HG02798 (cell line): ENCODE measurements at regions not wholly inside any gene's neighbourhood (a gene's known extent, or its start where the extent isn't known, plus 50 kb on each side); places are given as distances from the start of the nearest gene placed in this dataset.

Source experiments
- ATAC-seq: cut with Tn5 transposase; IDR thresholded peaks from one replicate; pipeline ENCODE4 v1.9.1; 2021; ENCODE audit warnings: mild to moderate bottlenecking; ENCODE audit not compliant: unreplicated experiment, poor library complexity

- ATAC-seq, result no peak
These were observed 581.5 kb downstream of the FGF9 start for GRCh38 chr13:22252281-22252830.

GRCh38 chr13:22253107-22253506 lies 582.2 kb downstream of the FGF9 start:
- ATAC-seq, result no peak

GRCh38 chr13:22256111-22256639 lies 585.3 kb downstream of the FGF9 start:
- ATAC-seq, result no peak

- ATAC-seq, result no peak
These were observed 591.4 kb downstream of the FGF9 start for GRCh38 chr13:22262001-22262885.

DNA sequence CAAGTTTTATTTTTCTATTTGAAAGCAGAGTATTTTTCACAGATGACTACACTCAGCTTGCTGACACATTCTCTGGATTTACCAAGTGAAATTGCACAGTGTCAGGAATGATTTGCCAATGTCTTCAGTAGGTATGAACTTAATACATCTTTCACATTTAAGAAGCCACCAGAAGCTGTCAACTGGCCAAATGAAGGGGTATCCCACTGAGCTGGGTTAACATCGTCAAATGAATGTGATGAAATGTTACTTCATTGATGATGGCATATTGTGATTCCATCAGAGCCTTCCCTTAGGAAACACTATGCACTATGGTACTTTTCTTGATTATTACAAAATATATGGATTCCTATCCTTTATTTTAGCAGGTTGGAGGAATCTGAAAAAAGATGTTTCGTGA lies 592.3 kb downstream of the FGF9 start:
- no peak for ATAC-seq

DNA sequence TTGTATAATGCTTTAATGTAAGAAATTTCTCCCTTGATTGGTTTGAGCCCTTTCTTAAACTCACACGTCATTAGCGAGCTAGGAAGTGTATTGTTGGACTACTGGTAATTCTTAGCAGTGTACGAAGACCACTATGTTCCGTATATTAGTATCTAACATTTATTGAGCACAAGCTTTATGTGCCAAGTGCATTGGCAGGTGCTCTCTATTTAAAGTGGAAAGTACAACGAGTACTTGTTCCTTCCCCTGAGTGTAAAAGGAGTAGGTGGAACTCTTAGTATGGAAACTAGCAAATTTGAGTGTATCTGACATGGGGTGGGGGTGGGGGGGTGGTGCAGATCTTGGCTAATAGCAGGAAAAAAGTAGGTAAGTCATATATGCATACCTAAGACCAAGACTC lies 594.7 kb downstream of the FGF9 start:
- ATAC-seq, result no peak

DNA sequence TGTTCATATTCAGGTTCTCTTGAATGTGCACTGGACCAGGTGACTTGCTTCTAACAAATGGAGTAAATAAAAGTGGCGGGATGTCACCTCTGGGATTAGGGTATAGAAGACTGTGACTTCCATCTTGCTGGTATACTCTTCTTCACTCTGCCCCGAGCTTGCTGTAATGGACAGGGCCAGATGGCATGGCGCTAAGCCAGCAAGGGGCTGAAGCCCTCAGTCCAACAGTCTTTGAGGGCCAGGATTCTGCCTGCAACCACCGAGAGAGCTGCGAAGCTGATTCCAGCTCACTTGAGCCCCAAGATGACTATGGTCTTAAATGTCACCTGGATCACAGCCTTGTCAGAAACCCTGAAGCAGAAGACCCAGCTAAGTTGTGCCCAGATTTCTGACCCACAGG lies 600.0 kb downstream of the FGF9 start:
- ATAC-seq, result no peak

GRCh38 chr13:22271903-22272302 lies 601.0 kb downstream of the FGF9 start:
- ATAC-seq, result no peak

DNA sequence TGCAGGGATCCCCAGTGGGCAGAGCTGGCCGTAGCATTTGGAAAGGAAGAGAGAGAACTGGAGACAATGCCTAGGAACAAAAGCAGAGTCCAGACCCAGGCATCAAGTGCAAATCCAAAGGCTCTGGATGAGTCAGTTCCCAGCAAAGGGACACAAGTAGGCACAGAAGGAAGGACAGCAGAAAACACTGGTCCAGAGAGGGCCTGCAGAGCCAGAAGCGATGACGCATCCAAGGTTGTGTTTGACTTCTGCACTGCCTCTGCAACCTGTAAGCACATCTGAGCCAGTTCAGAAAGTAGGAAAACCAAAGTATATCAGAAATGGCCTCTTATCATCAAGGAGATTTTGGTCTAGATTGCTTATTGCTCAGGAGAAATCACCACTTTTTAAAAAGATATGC lies 604.5 kb downstream of the FGF9 start:
- ATAC-seq, result no peak

- ATAC-seq, result no peak
These were observed 605.7 kb downstream of the FGF9 start for GRCh38 chr13:22276616-22277015.

GRCh38 chr13:22278336-22278929 lies 607.6 kb downstream of the FGF9 start:
- peak; percentile 79 for ATAC-seq

GRCh38 chr13:22285867-22286266 lies 615.0 kb downstream of the FGF9 start:
- peak; percentile 59 for ATAC-seq

GRCh38 chr13:22286338-22286737 lies 615.5 kb downstream of the FGF9 start:
- ATAC-seq, result no peak

DNA sequence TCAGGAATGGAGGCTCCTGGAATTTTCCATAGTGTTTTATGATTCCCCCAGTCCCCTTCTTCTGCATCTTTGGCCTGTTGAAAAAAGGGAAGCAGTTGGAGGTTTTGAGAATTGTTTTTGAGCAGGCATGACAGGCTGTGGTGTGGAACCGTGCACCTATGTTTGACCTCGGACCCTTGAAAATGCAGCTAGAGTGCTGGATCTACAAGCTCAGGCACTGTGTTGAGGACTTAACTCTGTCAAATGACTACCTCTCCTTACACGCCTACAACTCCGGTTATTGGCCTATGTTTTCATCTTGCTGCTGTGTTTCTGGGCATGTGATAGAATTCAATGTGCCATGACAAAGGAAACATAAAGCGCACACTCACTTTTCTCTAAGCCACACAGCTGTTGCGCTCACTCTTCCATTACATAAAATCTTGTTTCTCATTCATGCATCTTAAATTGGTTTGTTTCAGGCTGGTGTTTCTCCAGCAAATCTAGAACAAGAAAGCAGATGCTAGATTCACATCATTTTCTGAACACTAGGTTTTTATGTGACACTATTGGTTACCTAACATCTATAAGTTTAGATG lies 616.6 kb downstream of the FGF9 start:
- ATAC-seq, result no peak

GRCh38 chr13:22288496-22288895 lies 617.6 kb downstream of the FGF9 start:
- no peak for ATAC-seq

DNA sequence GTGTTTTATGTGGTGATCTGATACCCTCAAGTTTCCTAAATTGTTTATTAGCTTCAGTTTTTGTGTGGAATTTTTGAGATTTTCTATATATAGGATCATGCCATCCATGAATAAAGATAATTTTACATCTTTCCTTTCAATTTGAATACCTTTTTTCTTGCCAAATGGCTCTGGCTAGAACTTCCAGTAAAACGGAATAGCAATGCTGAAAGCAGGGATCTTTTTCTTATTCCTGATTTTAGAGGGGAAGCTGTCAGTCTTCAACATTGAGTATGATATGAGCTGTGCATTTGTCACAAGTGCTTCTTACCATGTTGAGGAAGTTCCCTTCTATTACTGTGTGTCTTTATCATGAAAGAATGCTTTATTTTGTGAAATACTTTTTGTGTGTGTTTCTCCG lies 618.8 kb downstream of the FGF9 start:
- ATAC-seq, result no peak

DNA sequence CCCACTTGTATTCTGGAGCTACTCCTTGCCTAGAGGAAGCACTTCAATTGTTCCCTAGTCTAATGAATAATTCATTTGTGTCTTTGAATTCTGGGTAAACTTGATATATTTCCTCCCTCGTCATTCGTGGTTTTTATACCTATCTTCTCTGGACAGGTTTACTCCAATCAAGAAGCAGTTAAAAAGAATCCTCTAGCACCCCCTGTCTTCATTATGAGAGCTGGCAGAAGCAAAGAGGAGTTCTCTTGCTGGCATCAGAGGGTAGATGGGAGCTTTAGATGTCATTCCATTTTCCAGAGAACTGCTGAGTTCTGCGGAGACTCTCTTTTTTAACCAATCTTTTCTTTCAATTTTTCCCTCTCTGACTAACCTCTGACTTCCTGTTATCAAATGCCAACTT lies 627.7 kb downstream of the FGF9 start:
- no peak for ATAC-seq

DNA sequence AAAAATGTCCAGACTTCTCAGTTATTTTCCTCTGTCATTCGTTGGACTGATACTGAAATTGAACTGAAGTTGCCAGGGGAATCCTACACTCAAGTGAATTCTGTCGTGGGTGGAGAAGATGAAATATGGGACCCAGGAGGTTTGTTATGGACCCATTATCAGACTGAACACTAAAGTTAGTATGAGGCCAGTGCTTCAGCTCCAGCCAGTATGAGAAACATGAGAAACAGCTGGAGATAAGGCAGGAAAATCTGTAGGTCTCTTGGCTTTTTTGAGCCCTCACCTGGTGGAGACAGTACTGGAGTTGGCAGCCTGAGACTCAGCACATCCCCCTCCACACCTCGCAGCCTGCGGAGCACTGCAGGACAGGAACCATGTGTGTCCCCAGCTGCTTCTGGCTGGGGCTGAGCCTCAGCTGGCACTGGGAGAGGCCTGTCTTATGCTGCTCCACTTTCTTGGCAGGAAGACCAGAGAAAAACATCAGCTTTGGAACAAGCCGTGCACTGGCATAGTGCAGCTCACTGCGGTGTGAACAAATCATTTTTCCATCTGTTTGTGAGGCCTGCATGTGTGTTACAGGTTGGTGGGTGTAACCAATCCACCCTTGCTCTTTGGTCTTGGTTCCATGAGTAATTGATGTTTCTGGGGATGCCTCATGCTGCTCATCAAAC lies 641.0 kb downstream of the FGF9 start:
- no peak for ATAC-seq

DNA sequence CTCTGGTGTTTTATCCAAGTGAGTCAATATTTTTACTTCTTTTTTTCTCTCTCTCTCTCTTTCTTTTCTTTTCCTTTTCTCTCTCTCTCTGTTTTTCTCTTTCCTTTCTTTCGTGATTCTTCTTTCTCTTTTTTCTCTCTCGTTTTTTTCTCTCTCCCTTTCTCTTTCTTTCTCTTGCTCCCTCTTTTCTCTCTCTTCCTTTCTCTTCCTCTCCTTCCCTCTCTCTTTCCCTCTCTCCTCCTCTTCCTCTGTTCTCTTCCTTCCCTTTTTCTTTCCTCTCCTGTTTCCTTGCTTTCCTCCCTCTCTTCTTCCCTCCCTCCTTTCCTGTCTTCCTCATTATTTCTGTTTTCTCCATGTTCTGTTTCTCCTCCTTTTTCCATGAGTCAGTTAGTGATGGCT lies 641.5 kb downstream of the FGF9 start:
- no peak for ATAC-seq

GRCh38 chr13:22316494-22317025 lies 645.7 kb downstream of the FGF9 start:
- no peak for ATAC-seq
